Fibroblast of skin of right quadriceps (primary cell): ENCODE measurements at regions not wholly inside any gene's neighbourhood (a gene's known extent, or its start where the extent isn't known, plus 50 kb on each side); places are given as distances from the start of the nearest gene placed in this dataset.
"Not testable (repeated sequence)": the region's sequence is repeated elsewhere in the genome, so short reads cannot be mapped to it uniquely, and the experiment has no call there.

ENCODE experiments used
- DNase-seq: peaks from one replicate; pipeline ENCODE4 v3.0.0-alpha.2; 2013

- no peak for DNase-seq
Measured at GRCh38 chr6:795046-795685, 102.2 kb upstream of the EXOC2 start.

- no peak for DNase-seq
Measured at GRCh38 chr6:793261-793660, 100.3 kb upstream of the EXOC2 start.

- DNase-seq = no peak
Measured at GRCh38 chr6:792662-793061, 99.7 kb upstream of the EXOC2 start.

- DNase-seq = no peak
Measured at GRCh38 chr6:788058-788457, 95.1 kb upstream of the EXOC2 start.

- DNase-seq = no peak
Measured at GRCh38 chr6:786946-787763, 94.2 kb upstream of the EXOC2 start.

- DNase-seq = no peak
Measured at GRCh38 chr6:783966-784735, 91.2 kb upstream of the EXOC2 start.

- DNase-seq = no peak
Measured at GRCh38 chr6:782141-782540, 89.2 kb upstream of the EXOC2 start.

- no peak for DNase-seq
Measured at GRCh38 chr6:781350-781961, 88.5 kb upstream of the EXOC2 start.

GRCh38 chr6:780706-781105, 87.8 kb upstream of the EXOC2 start:
- no peak for DNase-seq

GRCh38 chr6:776951-777350, 84.0 kb upstream of the EXOC2 start:
- DNase-seq = no peak

GRCh38 chr6:776528-776931, 83.6 kb upstream of the EXOC2 start:
- DNase-seq = no peak

- DNase-seq = no peak
Measured at GRCh38 chr6:775863-776262, 82.9 kb upstream of the EXOC2 start.

GRCh38 chr6:771683-772082, 78.7 kb upstream of the EXOC2 start:
- not testable (repeated sequence) for DNase-seq

- no peak for DNase-seq
Measured at GRCh38 chr6:767755-768512, 75.0 kb upstream of the EXOC2 start.

- DNase-seq = no peak
Measured at GRCh38 chr6:766625-767024, 73.7 kb upstream of the EXOC2 start.

GRCh38 chr6:761997-762396, 69.1 kb upstream of the EXOC2 start:
- no peak for DNase-seq

- DNase-seq = no peak
Measured at GRCh38 chr6:760982-761955, 68.3 kb upstream of the EXOC2 start.

GRCh38 chr6:759729-760128, 66.8 kb upstream of the EXOC2 start:
- DNase-seq = no peak

GRCh38 chr6:756224-756623, 63.3 kb upstream of the EXOC2 start:
- DNase-seq = no peak

- DNase-seq = no peak
Measured at GRCh38 chr6:754202-754601, 61.3 kb upstream of the EXOC2 start.

GRCh38 chr6:753486-753885, 60.5 kb upstream of the EXOC2 start:
- DNase-seq = no peak
